ENCODE measurements at regions not wholly inside any gene's neighbourhood (a gene's known extent, or its start where the extent isn't known, plus 50 kb on each side); places are given as distances from the start of the nearest gene placed in this dataset.
A peak's percentile ranks its signal among the peaks of the same experiment; 100 is the strongest.
"Not testable (repeated sequence)": the region's sequence is repeated elsewhere in the genome, so short reads cannot be mapped to it uniquely, and the experiment has no call there.

- no peak for DNase-seq
These were observed 224.0 kb downstream of the KTN1 start for GRCh38 chr14:55803873-55804553.

GRCh38 chr14:55805250-55805649 is 225.2 kb downstream of the KTN1 start:
- DNase-seq: no peak

- peak in 11 of 58 donors; percentile 2 to 69 (median 6) for DNase-seq
These were observed 227.3 kb downstream of the KTN1 start for GRCh38 chr14:55807053-55807880.

- no peak for DNase-seq
These were observed 227.9 kb downstream of the KTN1 start for GRCh38 chr14:55807881-55808379.

GRCh38 chr14:55813630-55814029 is 233.6 kb downstream of the KTN1 start:
- DNase-seq: no peak

GRCh38 chr14:55814064-55814463 is 234.1 kb downstream of the KTN1 start:
- DNase-seq: no peak

- no peak for DNase-seq
These were observed 234.9 kb downstream of the KTN1 start for GRCh38 chr14:55814873-55815272.

- DNase-seq: no peak
These were observed 236.2 kb downstream of the KTN1 start for GRCh38 chr14:55816225-55816624.

GRCh38 chr14:55819610-55820304 is 239.8 kb downstream of the KTN1 start:
- no peak for DNase-seq

GRCh38 chr14:55822906-55823305 is 242.9 kb downstream of the KTN1 start:
- DNase-seq: no peak

- no peak for DNase-seq
These were observed 252.3 kb downstream of the KTN1 start for GRCh38 chr14:55832122-55832911.

GRCh38 chr14:55832974-55833373 is 253.0 kb downstream of the KTN1 start:
- DNase-seq: no peak

GRCh38 chr14:55834390-55834789 is 254.4 kb downstream of the KTN1 start:
- DNase-seq: no peak

GRCh38 chr14:55835985-55836384 is 256.0 kb downstream of the KTN1 start:
- no peak for DNase-seq

GRCh38 chr14:55837467-55837866 is 257.5 kb downstream of the KTN1 start:
- no peak for DNase-seq

- no peak for DNase-seq
These were observed 258.6 kb downstream of the KTN1 start for GRCh38 chr14:55838529-55839052.

- DNase-seq: not testable (repeated sequence)
These were observed 259.4 kb downstream of the KTN1 start for GRCh38 chr14:55839301-55839947.

- no peak for DNase-seq
These were observed 260.8 kb downstream of the KTN1 start for GRCh38 chr14:55840821-55841220.

GRCh38 chr14:55841625-55842024 is 261.6 kb downstream of the KTN1 start:
- DNase-seq: no peak

GRCh38 chr14:55843718-55844403 is 263.9 kb downstream of the KTN1 start:
- DNase-seq: no peak
